ENCODE measurements at regions not wholly inside any gene's neighbourhood (a gene's known extent, or its start where the extent isn't known, plus 50 kb on each side); places are given as distances from the start of the nearest gene placed in this dataset.

GRCh38 chr14:21911877-21912276, 238.3 kb upstream of the OR4E1 start:
- TF ChIP-seq EZH2phosphoT487 (IDR thresholded peaks at IDR 0.05; ENCODE audit: insufficient read depth, low read depth): no peak
- no peak for TF ChIP-seq EZH2 (IDR thresholded peaks at IDR 0.05; ENCODE audit: insufficient read depth, poor library complexity, severe bottlenecking)

Measured in GM23248 (cell line).